Keratinocyte (primary cell): ENCODE measurements at regions not wholly inside any gene's neighbourhood (a gene's known extent, or its start where the extent isn't known, plus 50 kb on each side); places are given as distances from the start of the nearest gene placed in this dataset.
A peak's percentile ranks its signal among the peaks of the same experiment; 100 is the strongest.

Experiments
- DNase-seq: peaks from one replicate; pipeline ENCODE4 v3.0.0-alpha.2; 2011; ENCODE audit warnings: low read depth, missing footprints, low spot score
- FAIRE-seq: peaks from 2 replicates; lab custom pipeline; 2011; peaks lifted over from hg19 to GRCh38; lab: Jason Lieb, UNC
- H2AFZ ChIP-seq: 2 replicates; pipeline ENCODE4 v1.6.0; 2012; ENCODE audit warnings: low read length, control low read depth, inconsistent platforms; ENCODE audit not compliant: control insufficient read depth
- H3K27ac ChIP-seq: 2 replicates; pipeline ENCODE4 v1.5.1; 2011; ENCODE audit warnings: low read length; ENCODE audit not compliant: control insufficient read depth, insufficient read depth
- H3K27me3 ChIP-seq: 3 replicates; pipeline ENCODE4 v1.6.0; 2011; ENCODE audit warnings: low read length; ENCODE audit not compliant: control insufficient read depth, insufficient read depth; ENCODE audit errors: extremely low read depth
- H3K36me3 ChIP-seq, 2 experiments: 2 replicates in 1 of 2; 3 replicates in 1 of 2; pipeline ENCODE4 v1.5.1; 2011; ENCODE audit warnings: low read length in 2 of 2, mild to moderate bottlenecking in 1 of 2; ENCODE audit not compliant: control insufficient read depth in 2 of 2, insufficient read depth in 2 of 2; ENCODE audit errors: extremely low read depth in 1 of 2
- H3K4me1 ChIP-seq: 3 replicates; pipeline ENCODE4 v1.5.1; 2011; ENCODE audit warnings: low read length; ENCODE audit not compliant: control insufficient read depth, insufficient read depth; ENCODE audit errors: extremely low read depth
- H3K4me2 ChIP-seq: 3 replicates; pipeline ENCODE4 v1.6.0; 2011; ENCODE audit warnings: low read depth, low read length; ENCODE audit not compliant: control insufficient read depth, insufficient read depth; ENCODE audit errors: extremely low read depth
- H3K4me3 ChIP-seq, 3 experiments: fragments of 200-600 bp in 1 of 3; sonication (generic) in 1 of 3; 2 replicates in 2 of 3; 3 replicates in 1 of 3; pipeline ENCODE4 v1.5.1; 2011 to 2016; ENCODE audit warnings: low read length in 3 of 3, mild to moderate bottlenecking in 3 of 3, control low read depth in 2 of 3, inconsistent platforms in 1 of 3, low read depth in 1 of 3, mixed read lengths in 1 of 3, mixed run types in 1 of 3, moderate library complexity in 1 of 3; ENCODE audit not compliant: control insufficient read depth in 2 of 3, insufficient read depth in 2 of 3; ENCODE audit errors: extremely low read depth in 1 of 3
- H3K79me2 ChIP-seq: 2 replicates; pipeline ENCODE4 v1.6.0; 2012; ENCODE audit warnings: low read length; ENCODE audit not compliant: control insufficient read depth, insufficient read depth
- H3K9ac ChIP-seq: 3 replicates; pipeline ENCODE4 v1.6.0; 2011; ENCODE audit warnings: low read length; ENCODE audit not compliant: control insufficient read depth, insufficient read depth; ENCODE audit errors: extremely low read depth
- H3K9me1 ChIP-seq: 3 replicates; pipeline ENCODE4 v1.6.0; 2011; ENCODE audit warnings: low read length; ENCODE audit not compliant: control insufficient read depth, insufficient read depth; ENCODE audit errors: extremely low read depth
- H3K9me3 ChIP-seq: 2 replicates; pipeline ENCODE4 v1.5.1; 2012; ENCODE audit warnings: low read depth, low read length; ENCODE audit not compliant: control insufficient read depth
- H4K20me1 ChIP-seq: 3 replicates; pipeline ENCODE4 v1.6.0; 2011; ENCODE audit warnings: low read length; ENCODE audit not compliant: control insufficient read depth, insufficient read depth; ENCODE audit errors: extremely low read depth
- CTCF ChIP-seq, 3 experiments: IDR thresholded peaks in 1 of 3; conservative IDR thresholded peaks in 1 of 3; optimal IDR thresholded peaks in 1 of 3; 2 replicates in 2 of 3; 3 replicates in 1 of 3; pipeline versions ENCODE3 to v1.5.1; 2011; ENCODE audit warnings: low read length in 3 of 3, mild to moderate bottlenecking in 3 of 3, moderate library complexity in 2 of 3, control low read depth in 1 of 3, inconsistent platforms in 1 of 3; ENCODE audit not compliant: insufficient read depth in 2 of 3; ENCODE audit errors: extremely low read depth in 1 of 3
- EZH2 ChIP-seq: IDR thresholded peaks from one replicate; pipeline ENCODE4 v1.6.1; 2012; ENCODE audit warnings: inconsistent platforms, mild to moderate bottlenecking, low read length, moderate library complexity
- dilution Hi-C: fragments of 300-500 bp; cut with MboI; formaldehyde crosslinking; loops from one replicate; pipeline ENCODE4 v1.7.0; 2020; ENCODE audit warnings: low sequenced_read_pairs; ENCODE audit not compliant: extremely low pct_ligation_motif_present

- DNase-seq (no peak), FAIRE-seq (peak; percentile 26)
- peak overlapping the region; percentile 13 for H3K9ac ChIP-seq
- H3K4me1 ChIP-seq: peaks cover 32% of the 10 kb centered on the region
- dilution Hi-C loops: no loop called here
- no peaks in the 10 kb centered on the region for H3K27me3 ChIP-seq
- no peaks in the 10 kb centered on the region for H4K20me1 ChIP-seq
- no peak overlapping the region for H3K4me3 ChIP-seq
- H3K9me3 ChIP-seq: no peaks in the 10 kb centered on the region
- no peak overlapping the region for H3K27ac ChIP-seq
- TF ChIP-seq EZH2: no peak
- TF ChIP-seq CTCF (optimal IDR thresholded peaks at IDR 0.05 in 1 of 3, IDR thresholded peaks at IDR 0.05 in 1 of 3, conservative IDR thresholded peaks at IDR 0.05 in 1 of 3; ENCODE audit: extremely low read depth in 1 of 3, insufficient read depth in 2 of 3, low read length in 3 of 3): no peak
- H3K36me3 ChIP-seq: no peaks in the 10 kb centered on the region
- H3K4me2 ChIP-seq: no peak overlapping the region
- H3K79me2 ChIP-seq: no peaks in the 10 kb centered on the region
- peak overlapping the region; percentile 72 for H2AFZ ChIP-seq
- H3K9me1 ChIP-seq: no peaks in the 10 kb centered on the region
Measured at GRCh38 chr21:39004634-39005501, 178.4 kb downstream of the PSMG1 start.

GRCh38 chr21:39003982-39004633 lies 179.1 kb downstream of the PSMG1 start:
- Histone ChIP-seq H3K9me3 (no peaks in the 10 kb centered on the region), H3K4me1 (peaks cover 32% of the 10 kb centered on the region), H4K20me1 (no peaks in the 10 kb centered on the region), H3K27me3 (no peaks in the 10 kb centered on the region), H3K79me2 (no peaks in the 10 kb centered on the region), H3K9ac (no peak overlapping the region), H3K4me2 (no peak overlapping the region), H2AFZ (no peak overlapping the region), H3K27ac (no peak overlapping the region), H3K36me3 (no peaks in the 10 kb centered on the region), H3K4me3 (no peak overlapping the region), H3K9me1 (no peaks in the 10 kb centered on the region)
- TF ChIP-seq EZH2: no peak
- TF ChIP-seq CTCF (optimal IDR thresholded peaks at IDR 0.05 in 1 of 3, IDR thresholded peaks at IDR 0.05 in 1 of 3, conservative IDR thresholded peaks at IDR 0.05 in 1 of 3; ENCODE audit: extremely low read depth in 1 of 3, insufficient read depth in 2 of 3, low read length in 3 of 3): no peak
- FAIRE-seq (peak; percentile 79), DNase-seq (no peak)
- dilution Hi-C loops: no loop called here
